IPS-NIHi7 (cell line): ENCODE measurements at regions not wholly inside any gene's neighbourhood (a gene's known extent, or its start where the extent isn't known, plus 50 kb on each side); places are given as distances from the start of the nearest gene placed in this dataset.

Source experiments
- DNase-seq: peaks from one replicate; pipeline ENCODE4 v3.0.0; 2012; ENCODE audit warnings: mixed read lengths; ENCODE audit errors: extremely low spot score

DNA sequence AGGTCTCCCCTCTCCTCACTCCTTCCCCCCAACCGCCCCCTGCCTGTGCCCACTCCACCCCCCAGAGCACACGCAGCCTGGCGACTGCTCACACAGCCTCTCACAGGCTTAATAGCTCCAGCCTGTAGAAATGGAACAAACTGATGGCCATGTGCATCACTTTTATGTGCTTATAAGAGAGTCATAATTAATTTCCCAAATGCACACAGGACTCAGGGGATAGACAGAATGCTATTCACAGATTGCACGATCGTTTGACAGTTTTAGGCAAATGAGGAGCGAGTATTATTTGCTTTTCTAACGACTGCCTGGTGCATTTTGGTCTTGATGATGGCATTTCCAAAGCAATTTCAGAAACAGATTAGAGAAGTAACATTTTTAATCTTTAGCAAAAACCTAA is 97.7 kb upstream of the VSTM2B start:
- DNase-seq: no peak

DNA sequence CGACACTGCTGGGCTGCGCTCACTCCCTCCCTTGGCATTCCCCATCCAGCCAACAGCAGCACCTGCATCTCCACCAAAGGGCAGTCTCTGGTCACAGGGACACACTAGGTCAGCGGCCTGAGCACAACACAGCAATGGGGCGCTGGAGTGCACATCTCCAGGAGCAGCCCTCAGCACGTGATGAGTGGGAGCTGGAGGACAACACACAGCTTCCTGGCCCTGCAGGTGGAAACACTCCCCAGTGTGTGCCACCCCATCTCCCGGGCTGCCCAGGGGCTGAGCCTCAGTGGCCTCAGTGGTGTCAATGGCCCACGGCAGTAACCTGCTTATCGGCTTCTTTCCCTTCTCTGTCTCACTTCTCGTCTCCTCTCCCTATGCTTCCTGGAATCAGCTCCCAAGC is 96.8 kb upstream of the VSTM2B start:
- DNase-seq: no peak

DNA sequence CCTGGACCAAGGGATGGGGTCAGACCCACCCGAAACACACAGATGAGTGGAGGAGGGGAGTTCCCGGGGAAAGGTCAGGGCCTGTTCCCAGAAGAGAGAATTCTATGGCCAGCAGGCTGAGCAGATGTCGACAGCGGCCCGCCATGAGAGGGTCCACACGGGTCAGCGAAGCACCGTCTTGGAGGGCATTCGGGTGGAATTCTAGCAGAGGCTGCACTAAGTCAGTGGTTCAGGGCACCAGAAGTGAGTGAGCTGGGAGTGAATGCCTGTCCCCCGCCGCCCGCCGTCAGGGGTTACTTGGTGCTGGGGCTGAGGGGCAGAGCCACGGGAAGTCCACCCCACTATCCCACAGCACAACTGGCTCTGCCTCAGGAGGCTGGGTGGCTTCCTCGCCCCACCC is 96.2 kb upstream of the VSTM2B start:
- no peak for DNase-seq

DNA sequence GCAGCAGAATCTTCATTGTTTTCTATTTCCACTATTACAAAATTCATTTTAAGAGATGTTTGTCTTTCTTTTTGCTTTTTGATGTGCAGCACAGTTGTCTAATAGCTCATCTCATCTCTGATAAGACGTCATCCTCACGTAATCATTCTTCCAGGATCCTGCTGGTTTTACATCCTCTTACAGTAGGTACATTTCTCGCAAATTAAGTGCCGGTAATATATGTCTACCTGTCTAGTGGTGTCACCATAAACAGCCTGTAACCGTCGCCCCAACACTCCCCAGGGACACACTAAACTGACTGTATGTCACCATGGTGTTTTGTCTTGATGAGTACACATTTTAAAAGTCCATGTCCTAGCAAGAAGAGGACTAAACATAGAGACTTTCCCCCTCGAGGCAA is 94.5 kb upstream of the VSTM2B start:
- DNase-seq: no peak

DNA sequence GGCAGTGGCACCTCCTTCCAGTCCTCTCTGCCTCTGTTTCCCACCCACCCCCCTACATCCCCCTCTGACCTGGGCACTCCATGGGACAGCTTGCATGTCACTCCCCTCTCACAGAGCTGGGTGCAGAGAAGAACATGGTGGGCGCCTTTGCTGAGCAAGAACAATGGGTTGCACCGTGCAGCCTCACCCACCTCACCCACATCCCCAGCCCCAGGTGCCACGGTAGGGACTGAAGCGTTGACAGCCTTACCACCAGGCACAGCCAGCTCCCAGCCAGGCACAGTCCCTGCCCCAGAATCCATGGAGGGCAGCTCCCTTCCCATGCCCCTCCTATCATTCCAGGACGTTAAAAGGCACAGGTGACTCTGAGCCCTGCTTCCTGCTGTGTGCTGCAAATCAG is 93.1 kb upstream of the VSTM2B start:
- no peak for DNase-seq

DNA sequence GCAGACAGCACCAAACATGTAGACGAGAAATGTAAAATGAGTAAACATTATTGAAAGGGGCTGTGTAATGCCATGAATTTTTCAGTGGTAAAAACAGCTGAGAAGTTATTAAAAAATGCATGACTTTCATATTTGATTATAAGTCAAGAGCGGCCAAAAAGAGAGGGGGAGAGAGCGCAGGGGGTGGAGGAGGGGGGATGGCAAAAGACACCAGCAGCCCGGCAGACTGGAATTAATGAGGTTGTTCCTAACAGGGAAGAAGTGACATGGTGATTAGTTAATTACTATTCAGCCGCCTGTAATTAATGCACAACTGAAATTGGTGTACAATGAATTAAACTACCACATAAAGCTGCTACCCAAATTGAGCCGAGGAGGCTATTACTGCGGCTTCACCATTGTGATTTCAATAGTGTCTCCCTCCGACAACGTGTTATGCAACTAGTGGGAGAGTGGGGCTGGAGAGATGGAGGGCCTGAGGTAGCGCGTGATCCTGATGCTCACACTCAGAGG is 89.1 kb upstream of the VSTM2B start:
- DNase-seq: no peak

DNA sequence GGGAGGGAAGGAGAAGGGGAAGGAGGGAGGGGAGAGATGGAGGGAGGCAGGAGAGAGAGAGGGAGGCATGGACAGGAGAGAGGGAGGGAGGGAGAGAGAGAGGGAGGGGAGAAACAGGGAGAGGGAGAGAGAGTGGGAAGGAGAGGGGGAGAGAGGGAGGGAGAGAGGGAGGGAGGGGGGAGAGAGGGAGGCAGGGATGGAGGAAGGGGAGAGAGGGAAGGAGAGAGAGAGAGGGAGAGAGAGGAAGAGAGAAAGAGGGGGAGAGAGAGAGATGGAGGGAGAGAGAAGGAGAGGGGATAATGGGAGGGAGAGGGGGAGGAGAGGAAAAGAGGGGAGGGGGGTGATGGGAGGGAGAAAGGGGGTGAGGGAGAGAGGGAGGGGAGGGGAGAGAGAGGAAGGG is 86.8 kb upstream of the VSTM2B start:
- DNase-seq: no peak

DNA sequence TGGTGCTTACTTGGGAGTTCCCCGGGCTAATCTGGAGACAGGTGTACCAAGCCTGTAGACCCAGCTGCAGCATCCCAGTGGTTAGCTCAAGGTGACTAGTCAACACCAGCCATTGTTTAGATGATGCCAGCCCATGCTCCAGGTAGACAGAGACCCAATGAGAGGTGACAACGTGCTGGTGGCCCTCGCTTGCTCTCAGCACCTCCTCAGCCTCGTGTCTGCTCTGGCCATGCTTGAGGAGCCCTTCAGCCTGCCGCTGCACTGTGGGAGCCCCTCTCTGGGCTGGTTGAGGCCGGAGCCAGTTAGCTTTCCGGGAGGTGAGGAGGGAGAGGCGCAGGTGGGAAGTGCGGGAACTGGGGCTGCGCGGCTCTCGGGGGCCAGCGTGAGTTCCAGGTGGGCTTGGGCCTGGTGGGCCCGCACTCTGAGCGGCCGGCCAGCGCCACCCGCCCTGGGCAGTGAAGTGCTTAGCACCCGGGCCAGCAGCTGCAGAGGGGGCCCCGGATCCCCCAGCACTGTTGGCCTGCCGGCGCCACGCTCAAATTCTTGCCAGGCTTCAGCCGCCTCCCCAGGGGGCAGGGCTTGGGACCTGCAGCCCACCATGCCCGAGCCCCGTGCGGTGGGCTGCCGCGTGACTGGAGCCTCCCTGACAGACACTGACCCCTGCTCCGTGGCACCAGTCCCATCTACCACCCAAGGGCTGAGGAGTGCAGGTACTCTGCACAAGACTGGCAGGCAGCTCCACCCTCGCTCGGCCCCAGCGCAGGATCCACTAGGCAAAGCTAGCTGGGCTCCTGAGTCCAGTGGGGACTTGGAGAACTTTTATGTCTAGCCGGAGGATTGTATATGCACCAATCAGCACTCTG is 85.9 kb upstream of the VSTM2B start:
- no peak for DNase-seq

DNA sequence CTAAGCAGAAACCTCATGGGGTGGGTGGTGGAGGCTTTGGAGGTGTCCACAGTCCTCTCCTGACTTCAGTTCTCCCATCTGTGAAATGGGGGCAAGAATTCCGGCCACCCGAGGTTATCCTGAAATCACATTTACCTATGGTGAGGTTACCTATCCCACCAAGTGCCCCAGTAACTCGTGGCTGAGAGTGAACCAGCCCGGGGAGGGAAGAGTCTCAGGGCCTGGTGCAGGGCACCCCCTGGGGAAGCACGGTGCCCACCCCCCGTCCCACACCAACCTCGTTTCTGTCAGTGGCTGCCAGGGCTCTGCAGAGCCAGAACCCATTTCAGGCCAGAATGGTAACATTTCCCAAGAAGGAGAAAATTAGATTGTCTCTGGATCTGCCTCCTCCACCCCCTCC is 83.7 kb upstream of the VSTM2B start:
- DNase-seq: no peak

DNA sequence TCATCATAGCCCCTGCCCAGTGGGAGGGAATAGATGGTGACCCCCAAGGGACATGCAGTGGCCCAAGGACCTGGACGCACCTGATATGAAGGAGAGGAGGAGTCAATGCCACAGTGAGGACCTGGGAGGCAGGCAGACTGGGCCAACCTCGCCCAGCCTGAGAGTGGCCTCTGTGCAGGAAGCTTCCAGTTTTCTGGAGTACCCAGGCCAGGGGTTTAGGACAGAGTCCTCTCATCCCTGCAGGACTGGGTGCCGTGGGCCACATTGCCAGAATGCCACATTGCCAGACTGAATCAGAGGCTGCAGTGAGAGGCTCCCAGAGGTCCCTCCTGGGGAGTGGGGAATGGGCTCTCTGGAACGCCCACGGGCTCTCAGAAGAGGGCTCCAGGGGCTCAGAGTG is 82.9 kb upstream of the VSTM2B start:
- no peak for DNase-seq

DNA sequence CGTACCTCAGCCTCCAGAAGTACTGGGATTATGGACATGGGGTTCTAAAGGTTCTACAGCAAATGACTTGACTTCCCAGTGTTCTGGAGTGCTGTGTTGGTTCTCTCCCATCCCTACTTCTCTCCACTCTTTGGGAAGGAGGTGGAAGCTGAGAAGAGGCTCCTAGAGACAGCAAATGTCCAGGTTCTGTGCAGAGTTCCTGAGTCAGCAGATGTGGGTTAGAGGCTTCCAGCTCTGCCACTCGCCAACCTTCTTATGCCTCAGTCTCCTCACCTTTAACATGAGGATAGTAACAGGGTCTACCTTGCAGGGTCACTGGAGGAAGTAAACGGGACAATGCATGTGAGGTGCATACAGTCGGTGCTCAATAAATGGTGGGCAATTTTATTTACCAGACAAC is 80.5 kb upstream of the VSTM2B start:
- no peak for DNase-seq

DNA sequence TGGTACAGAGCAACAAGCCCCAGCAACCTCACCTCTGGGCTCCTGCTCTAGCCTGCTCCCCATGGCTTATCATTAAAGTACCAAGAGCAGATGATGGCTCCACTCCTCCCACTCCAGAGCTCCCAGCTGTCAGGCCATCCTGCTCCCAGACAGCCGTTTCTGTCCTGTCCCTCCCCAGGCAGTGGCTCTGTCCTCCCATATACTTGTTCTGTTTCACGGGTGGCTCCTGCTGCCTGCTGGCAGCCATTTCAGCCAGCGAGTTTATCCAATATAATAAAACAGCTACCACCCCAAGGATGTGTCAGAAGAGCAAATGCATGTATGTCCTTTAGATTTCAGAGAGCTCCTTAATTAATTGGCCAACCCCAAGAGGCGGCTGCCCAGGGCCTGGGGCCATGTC is 79.4 kb upstream of the VSTM2B start:
- no peak for DNase-seq

DNA sequence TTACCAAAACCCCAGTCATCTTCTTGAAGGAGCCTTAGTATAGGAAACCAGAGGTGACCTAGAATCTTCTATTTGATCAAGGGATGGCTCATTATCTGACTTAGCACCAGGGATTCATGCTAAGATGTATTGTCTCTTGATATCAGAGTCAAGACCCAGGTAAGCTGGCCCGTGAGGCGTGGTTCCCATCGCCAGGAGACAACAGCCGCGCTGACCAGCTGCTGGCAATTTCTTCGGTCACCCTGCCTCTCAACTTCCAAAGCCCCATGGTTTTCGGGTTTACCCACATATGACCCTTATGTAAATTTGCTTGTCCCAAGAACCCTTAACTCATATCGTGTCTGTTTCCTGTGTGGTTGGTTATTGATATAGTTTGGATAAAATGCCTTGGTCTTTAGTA is 77.7 kb upstream of the VSTM2B start:
- DNase-seq: no peak

DNA sequence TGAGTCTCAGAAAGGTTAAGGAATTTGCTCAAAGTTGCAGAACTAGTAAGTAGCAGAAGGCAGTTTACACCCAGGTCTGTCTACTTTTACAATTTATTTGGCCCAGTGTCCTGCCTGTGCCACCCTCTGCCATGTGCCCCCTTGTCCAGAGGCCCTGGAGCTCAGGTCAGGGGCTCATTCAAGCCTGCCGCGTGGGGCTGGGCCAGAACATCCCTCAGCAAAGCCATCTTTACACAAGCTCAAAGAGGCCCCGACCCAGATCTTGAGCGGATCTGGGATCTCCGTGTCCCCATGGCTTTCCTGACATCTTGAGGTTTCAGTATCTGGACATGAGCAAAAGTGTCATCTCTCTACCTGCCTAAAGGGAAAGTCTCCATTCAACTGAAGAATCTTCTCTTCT is 76.4 kb upstream of the VSTM2B start:
- no peak for DNase-seq

DNA sequence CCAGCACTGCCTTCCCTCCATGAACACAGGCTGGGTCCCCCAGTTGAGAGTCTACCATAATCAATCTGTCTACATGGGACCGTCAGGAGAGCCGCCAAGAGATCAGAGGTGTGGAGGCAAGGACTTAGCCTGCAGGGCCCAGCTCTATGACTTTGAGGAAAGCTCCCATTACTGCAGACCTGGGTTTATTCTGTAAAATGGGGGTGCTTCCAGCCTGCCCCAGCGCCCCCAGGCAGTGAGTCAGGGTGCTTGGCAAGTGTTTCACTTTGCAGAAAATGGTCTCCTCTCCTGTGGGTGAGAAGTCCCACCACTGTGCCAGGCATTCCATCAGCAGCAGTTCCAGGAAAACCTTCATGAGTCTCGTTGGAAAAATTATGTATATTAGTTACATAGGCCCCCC is 75.5 kb upstream of the VSTM2B start:
- no peak for DNase-seq

DNA sequence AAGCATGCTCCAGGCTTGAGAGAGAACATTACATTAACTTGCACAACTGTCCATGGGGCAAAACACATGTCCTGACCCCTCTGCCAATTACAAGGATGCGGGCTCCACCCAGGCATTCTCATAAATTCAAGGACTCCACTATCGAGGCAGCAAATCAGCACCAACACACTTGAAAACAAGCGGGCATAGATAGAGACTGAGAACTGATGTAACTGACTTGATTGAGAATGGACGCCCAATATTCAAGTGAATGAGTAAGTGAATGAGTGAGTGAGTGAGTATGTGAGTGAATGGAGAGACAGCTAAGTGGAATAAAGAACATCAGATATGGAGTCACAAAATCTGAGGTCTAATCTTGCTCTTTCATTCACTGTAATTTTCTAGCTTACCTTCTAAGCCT is 75.0 kb upstream of the VSTM2B start:
- DNase-seq: no peak

DNA sequence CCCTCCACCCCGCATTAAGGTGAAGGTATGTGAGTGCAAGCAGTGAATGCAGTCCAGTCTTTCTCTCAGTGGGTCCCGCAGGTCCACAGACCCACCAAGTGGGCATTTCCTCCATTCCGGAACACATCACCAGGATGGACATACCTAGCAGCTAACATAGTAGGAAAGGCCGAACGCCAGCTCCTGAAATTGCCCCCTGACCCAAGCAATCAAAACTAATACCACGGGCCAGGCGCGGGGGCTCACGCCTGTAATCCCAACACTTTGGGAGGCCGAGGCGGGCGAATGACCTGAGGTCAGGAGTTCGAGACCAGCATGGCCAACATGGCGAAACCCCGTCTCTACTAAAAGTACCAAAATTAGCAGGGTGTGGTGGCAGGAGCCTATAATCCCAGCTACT is 71.7 kb upstream of the VSTM2B start:
- DNase-seq: no peak

DNA sequence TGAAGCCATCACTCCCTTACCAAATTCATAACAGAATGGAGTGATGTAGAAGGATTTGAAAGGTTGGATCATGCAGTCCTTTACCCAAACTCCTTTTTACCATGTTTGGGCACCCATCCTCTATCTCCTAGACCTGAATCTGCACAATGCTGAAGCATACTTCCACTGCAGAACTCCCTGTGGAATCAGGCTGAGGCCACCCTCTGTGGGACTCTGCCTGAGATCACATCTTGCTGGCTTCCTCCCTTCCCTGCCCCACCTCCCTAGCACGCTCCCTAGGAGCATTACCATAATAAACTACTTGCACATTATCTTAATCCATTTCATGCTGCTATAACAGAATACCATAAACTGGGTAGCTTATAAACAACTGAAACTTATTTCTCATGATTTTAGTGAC is 68.4 kb upstream of the VSTM2B start:
- no peak for DNase-seq

DNA sequence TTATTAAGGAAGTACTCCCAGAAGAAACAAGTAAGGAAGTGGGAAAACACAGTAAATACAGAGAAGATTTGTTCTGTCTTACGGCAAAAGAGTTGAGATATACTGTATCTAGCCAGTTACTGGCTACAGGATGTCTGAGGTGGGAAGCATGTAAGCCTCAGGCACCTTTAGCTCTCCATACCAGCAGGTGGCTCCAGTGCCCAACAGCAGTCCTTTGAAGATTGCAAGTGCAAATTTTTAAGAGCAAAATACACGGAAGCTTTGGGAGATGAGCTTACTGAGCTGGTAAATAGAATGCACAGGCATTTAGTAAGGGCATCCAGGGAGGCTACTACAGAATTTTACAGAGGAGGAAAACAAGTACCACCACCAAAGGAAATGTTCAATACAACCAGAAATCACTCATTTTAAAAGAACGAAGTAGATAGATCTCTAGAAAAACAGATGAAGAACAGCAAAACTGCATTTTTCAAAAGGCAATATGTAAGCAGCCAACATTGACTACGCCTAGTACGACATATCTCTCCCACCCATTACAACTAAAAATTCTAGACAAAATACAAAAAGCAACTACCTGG is 57.9 kb upstream of the VSTM2B start:
- DNase-seq: peak; percentile 53

DNA sequence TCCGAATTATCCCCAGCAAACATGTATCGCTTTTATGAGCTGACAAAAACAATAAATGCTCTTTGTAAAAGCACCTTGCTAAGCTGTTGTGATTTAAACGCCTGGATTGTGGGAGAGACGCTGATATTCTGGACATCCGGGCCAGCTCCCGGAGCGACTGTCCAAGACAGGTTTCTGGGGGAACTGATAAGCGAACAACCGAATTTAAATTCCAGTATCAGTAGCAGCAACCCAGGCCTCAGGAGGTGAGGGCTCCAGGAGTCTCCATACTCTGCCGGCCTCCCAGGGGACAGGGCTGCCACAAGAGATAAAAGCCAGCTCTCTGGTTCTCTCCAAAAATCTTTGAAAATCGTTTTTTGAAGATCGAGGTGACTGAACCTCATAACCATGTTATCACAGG is 50.3 kb upstream of the VSTM2B start:
- no peak for DNase-seq
